C4-2B (cell line): ENCODE measurements at regions not wholly inside any gene's neighbourhood (a gene's known extent, or its start where the extent isn't known, plus 50 kb on each side); places are given as distances from the start of the nearest gene placed in this dataset.

ENCODE experiments used
- CTCF ChIP-seq: fragments of 450-650 bp; conservative IDR thresholded peaks from 2 replicates; pipeline ENCODE4 v1.5.1; 2017; ENCODE audit warnings: mild to moderate bottlenecking
- ZFX ChIP-seq: fragments of 450-650 bp; IDR thresholded peaks from 2 replicates; pipeline ENCODE4 v1.6.1; 2017

GRCh38 chr3:164406281-164406680 lies 672.0 kb downstream of the SI start:
- TF ChIP-seq CTCF (no peak), ZFX (no peak)
